SU-DHL-6 (cell line): ENCODE measurements at regions not wholly inside any gene's neighbourhood (a gene's known extent, or its start where the extent isn't known, plus 50 kb on each side); places are given as distances from the start of the nearest gene placed in this dataset.

Experiments
- CTCF ChIP-seq: fragments of 200-600 bp; sonication (generic); IDR thresholded peaks from one replicate; pipeline ENCODE4 v1.5.1; 2017; ENCODE audit warnings: antibody characterized with exemption, mild to moderate bottlenecking, low read length, moderate library complexity; ENCODE audit not compliant: insufficient read depth, poor library complexity, severe bottlenecking
- EZH2phosphoT487 ChIP-seq: fragments of 200-600 bp; sonication (generic), shearing (Covaris generic); conservative IDR thresholded peaks from 2 replicates; pipeline ENCODE4 v1.6.1; 2018; ENCODE audit warnings: mild to moderate bottlenecking, antibody characterized with exemption, low read length, moderate library complexity, mixed read lengths

- no peak for TF ChIP-seq CTCF
- no peak for TF ChIP-seq EZH2phosphoT487
Observed at GRCh38 chr20:10976051-10976450, 302.3 kb upstream of the JAG1 start.
